Heart left ventricle (tissue), 13 donors: ENCODE measurements at regions not wholly inside any gene's neighbourhood (a gene's known extent, or its start where the extent isn't known, plus 50 kb on each side); places are given as distances from the start of the nearest gene placed in this dataset.

Experiments
- CTCF ChIP-seq, 12 donors: fragments of 200-600 bp; sonication (generic) in 4 of 12; IDR thresholded peaks; one replicate each; pipeline versions ENCODE4 v1.5.0 to v1.8.0; 2018 to 2022; ENCODE audit warnings: antibody characterized with exemption in 12 of 12, mild to moderate bottlenecking in 5 of 12
- POLR2A ChIP-seq, 2 donors: fragments of 450-650 bp; IDR thresholded peaks; one replicate each; pipeline ENCODE4 v1.6.1; 2017; ENCODE audit warnings: antibody characterized with exemption in 2 of 2, mild to moderate bottlenecking in 2 of 2, moderate library complexity in 2 of 2
- donor health status: ischemic (EF 13 %, LVEDD 7.1; RV severe dilation, severe dysfunction).
- donor health status: DM: no; HTN: yes; CAD: no.
- donor health status: DM: no; HTN: no; CAD: no.
- donor health status: ischemic (EF 25% LVEDD 6.9; RV normal size, moderate dysfunction).
- donor health status: ischemic (EF 25% LVEDD 5.7; RV mildly dilated, moderate dysfunction).
- donor health status: ischemic (EF 35%, LVEDD 5.7; RV mildly dilated, moderate dysfunction).
- donor health status: nonischemic (EF 11% LVEDD 7.7; RV severe dilation, severe dysfunction).
- donor health status: DM: yes; HTN: yes; CAD: no.
- donor health status: PGD.
- donor health status: ischemic (EF 29% LVEDD 5.4; RV normal size, mild dysfunction).
- donor health status: nonischemic (EF 23%, LVEDD 6.1; RV moderate dilation, normal function).

DNA sequence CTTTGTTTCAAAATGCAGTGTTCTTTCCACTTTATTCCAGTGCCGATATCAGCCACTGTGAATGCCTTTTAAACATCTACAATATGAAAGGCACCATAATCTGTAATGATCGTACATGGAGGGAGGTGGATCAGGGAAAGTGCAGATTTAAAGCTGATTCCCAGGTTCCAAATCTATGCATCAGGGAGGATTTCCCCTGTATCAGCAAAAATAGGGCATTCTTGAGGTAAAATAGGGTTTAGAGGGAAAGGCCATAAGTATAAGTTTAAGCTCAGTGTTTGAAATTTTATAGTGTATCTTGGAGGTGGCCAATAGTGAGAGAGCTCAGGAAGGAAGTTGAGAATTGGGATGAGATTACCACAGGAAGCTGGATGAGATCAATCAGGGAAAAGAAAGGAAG, 289.7 kb upstream of the ID4 start:
- TF ChIP-seq POLR2A (IDR thresholded peaks at IDR 0.05) (no peak), CTCF (IDR thresholded peaks at IDR 0.05) (no peak)
